Astrocyte of the cerebellum (primary cell): ENCODE measurements at regions not wholly inside any gene's neighbourhood (a gene's known extent, or its start where the extent isn't known, plus 50 kb on each side); places are given as distances from the start of the nearest gene placed in this dataset.

Source experiments
- DNase-seq: peaks from one replicate; pipeline ENCODE4 v3.0.0-alpha.2; 2011; ENCODE audit warnings: low read depth
- H3K4me3 ChIP-seq: 2 replicates; pipeline ENCODE4 v1.5.1; 2011; ENCODE audit warnings: mild to moderate bottlenecking, low read depth, low read length, moderate library complexity
- CTCF ChIP-seq: IDR thresholded peaks from 2 replicates; pipeline ENCODE4 v1.5.1; 2012; ENCODE audit warnings: low read length, low read depth, moderate library complexity, mild to moderate bottlenecking; ENCODE audit errors: missing control alignments
- in situ Hi-C: cut with HindIII; loops from 2 replicates; pipeline ENCODE4 v1.10.0; 2017; ENCODE audit warnings: low sequenced_read_pairs

- TF ChIP-seq CTCF, result no peak
- no peak overlapping the region for H3K4me3 ChIP-seq
- DNase-seq, result no peak
- in situ Hi-C loops, result no loop called here
Observed at GRCh38 chr13:68813180-68813796, 1294.3 kb upstream of the ATXN8OS start.

GRCh38 chr13:68810660-68811059 lies 1297.0 kb upstream of the ATXN8OS start:
- in situ Hi-C loops, result no loop called here
- peak; percentile 39 for TF ChIP-seq CTCF
- H3K4me3 ChIP-seq, result no peak overlapping the region
- DNase-seq, result no peak

- no peak overlapping the region for H3K4me3 ChIP-seq
- in situ Hi-C loops, result no loop called here
- DNase-seq, result peak; percentile 78
- no peak for TF ChIP-seq CTCF
Observed at GRCh38 chr13:68808456-68808855, 1299.2 kb upstream of the ATXN8OS start.

- H3K4me3 ChIP-seq, result no peak overlapping the region
- TF ChIP-seq CTCF, result no peak
- DNase-seq, result no peak
- in situ Hi-C loops, result no loop called here
Observed at GRCh38 chr13:68806125-68806524, 1301.5 kb upstream of the ATXN8OS start.

GRCh38 chr13:68784275-68784674 lies 1323.4 kb upstream of the ATXN8OS start:
- no peak for DNase-seq
- in situ Hi-C loops, result no loop called here
- TF ChIP-seq CTCF, result no peak
- H3K4me3 ChIP-seq, result no peak overlapping the region

GRCh38 chr13:68759617-68760016 lies 1348.0 kb upstream of the ATXN8OS start:
- no peak overlapping the region for H3K4me3 ChIP-seq
- no peak for TF ChIP-seq CTCF
- in situ Hi-C loops, result no loop called here
- DNase-seq, result no peak
